GM21619 (cell line): ENCODE measurements at regions not wholly inside any gene's neighbourhood (a gene's known extent, or its start where the extent isn't known, plus 50 kb on each side); places are given as distances from the start of the nearest gene placed in this dataset.

Source experiments
- ATAC-seq: cut with Tn5 transposase; IDR thresholded peaks from one replicate; pipeline ENCODE4 v1.9.1; 2021; ENCODE audit not compliant: unreplicated experiment

DNA sequence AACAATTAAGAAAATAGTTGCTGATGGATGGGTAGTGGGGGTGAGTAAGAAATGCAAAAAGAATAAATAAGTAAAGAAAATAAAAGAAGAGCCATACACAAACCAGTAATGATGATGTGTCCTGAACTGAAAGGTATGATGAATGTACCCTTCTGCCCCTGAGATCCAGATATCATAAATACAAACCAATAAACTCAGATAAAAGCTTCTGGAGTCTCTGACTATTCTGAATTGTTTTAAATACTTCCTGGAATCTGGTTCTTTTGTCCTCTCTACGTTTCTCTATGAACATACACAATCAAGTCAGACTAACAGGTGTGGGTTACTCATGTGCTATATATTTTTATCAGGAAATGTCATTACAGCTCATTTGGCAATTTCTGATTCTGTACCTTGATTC lies 153.4 kb downstream of the PPP1R2C start:
- no peak for ATAC-seq

GRCh38 chrX:42619068-42619467 lies 158.9 kb downstream of the PPP1R2C start:
- no peak for ATAC-seq

DNA sequence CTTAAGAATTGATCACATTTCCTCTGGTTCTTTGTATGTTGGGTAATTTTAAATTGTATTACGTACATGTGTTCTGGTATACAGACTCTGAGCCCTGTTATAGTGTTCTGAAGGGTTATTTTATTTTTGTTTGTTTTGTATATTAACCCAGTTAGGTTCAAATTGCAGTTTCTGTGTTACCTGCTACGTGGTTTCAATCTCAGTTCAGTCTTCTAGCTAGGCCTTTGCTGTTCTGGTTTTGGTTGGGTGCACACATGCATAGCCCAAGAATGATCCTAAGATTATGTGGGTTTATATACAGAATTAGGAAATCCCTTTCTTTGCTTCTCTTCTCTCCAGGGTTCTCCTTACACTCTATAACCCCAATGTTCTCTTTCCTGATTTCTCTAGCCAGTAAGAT lies 161.0 kb downstream of the PPP1R2C start:
- ATAC-seq: peak; percentile 50

DNA sequence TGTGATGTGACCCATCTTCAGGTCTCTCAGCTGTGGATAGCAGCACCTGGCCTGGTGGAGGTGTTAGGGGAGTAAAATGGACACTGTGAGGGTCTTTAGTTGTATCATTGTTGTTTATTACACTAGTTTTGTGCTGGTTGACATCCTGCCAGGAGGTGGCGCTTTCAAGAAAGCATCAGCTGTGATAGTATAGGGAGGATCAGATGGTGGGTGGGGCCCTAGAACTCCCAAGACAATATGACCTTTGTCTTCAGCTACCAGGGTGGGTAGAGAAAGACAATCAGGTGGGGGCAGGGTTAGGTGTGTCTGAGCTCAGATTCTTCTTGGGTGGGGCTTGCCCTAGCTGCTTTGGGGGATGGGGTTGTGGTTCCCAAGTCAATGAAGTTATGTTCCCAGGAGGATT lies 162.8 kb downstream of the PPP1R2C start:
- no peak for ATAC-seq

- no peak for ATAC-seq
Observed at GRCh38 chrX:42606591-42606990, 171.4 kb downstream of the PPP1R2C start.

DNA sequence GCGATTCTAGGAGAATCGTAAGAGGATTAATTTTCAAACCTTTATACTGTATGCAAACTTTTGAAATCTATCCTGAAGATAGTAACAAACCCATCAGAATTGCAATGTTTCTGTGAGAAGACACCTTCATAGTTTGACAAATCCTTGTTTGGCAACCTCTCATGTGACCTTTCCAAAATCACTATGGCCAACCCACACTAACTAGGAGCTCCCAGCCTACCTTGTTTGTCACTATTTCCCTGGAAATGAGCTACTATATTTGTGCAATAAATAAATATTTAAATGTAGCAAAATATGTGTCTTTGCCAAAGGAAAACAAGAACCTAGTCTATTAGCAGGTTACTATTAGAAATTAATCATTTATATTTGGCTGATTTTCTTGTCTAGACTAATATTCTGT lies 173.7 kb downstream of the PPP1R2C start:
- ATAC-seq: no peak

- no peak for ATAC-seq
Observed at GRCh38 chrX:42603016-42603415, 174.9 kb downstream of the PPP1R2C start.

DNA sequence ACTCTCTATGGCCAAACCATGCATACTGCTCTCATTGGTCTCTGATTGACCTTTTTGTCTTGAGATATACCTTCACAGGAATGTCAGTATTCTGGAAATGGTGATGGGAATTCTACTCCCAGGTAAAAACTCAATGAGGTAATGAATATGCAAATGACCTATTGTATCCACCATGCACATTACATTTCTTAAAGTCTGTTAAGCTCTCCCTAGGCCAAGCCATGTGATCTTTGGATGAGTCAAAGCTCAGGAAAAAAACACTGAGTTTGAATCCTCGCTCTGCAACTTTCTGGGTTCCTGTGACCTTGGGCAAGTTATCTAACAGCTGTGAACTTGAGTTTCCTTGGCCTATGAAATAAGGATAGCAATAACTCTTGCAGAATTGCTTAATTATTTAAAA lies 175.4 kb downstream of the PPP1R2C start:
- no peak for ATAC-seq

- no peak for ATAC-seq
Observed at GRCh38 chrX:42602136-42602535, 175.8 kb downstream of the PPP1R2C start.

DNA sequence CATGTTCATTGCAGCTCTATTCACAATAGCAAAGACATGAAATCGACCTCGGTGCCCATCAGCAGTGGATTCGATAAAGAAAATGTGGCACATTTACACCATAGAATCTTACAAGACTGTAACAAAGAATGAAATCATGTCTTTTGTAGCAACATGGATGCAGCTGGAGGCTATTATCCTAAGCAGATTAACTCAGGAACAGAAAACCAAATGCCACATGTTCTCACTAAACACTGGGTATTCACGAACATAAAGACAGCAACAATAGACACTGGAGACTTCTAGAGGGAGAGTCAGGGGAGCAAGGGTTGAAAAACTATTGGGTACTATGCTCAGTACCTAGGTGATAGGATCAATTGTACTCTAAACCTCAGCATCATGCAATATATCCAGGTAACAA lies 180.5 kb downstream of the PPP1R2C start:
- ATAC-seq: no peak

- ATAC-seq: no peak
Observed at GRCh38 chrX:42585842-42586621, 191.9 kb downstream of the PPP1R2C start.

DNA sequence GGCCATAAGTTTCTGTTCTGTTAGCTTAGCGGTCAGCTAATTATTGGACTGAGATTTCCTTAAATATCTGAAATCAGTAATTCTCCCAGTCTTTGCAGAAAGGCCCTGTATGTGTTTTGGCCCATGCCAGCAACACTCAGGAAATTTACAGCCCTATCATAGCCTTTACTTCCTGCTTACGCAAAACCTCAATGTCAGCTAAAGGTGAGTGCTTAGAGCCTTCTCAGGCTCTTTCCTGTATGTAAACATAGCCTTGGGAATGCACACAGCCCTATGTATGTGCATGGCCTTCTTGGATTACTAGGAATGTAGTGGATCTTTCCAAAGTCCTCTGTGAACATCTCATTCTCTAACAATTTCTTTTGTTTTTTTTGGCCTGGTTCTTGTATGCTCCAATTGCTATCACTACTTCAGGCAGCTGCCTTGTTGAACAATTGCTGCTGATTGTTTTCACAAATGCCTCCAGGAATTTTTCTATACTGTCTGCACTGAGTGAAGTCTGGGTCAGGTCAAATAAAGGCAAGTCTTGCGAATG lies 200.0 kb downstream of the PPP1R2C start:
- no peak for ATAC-seq

DNA sequence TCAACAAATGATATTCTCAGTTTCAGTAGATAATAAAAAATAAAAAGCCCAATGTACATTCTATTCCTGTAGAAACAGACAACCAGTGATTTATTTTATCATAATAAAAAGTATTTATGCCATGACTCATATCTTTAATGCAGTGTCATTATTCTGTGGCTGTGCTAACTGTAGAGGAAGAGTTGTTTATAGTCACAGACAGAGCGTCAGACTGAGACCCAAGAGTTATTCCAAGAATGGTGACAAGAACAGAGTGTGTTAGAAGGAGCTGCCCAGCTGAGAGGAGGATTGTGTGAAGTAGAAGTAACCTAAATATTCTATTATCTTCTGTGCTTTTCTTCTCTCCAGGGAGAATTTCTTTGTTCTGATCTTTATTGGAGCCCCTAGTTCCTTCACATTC lies 210.7 kb downstream of the PPP1R2C start:
- ATAC-seq: no peak

DNA sequence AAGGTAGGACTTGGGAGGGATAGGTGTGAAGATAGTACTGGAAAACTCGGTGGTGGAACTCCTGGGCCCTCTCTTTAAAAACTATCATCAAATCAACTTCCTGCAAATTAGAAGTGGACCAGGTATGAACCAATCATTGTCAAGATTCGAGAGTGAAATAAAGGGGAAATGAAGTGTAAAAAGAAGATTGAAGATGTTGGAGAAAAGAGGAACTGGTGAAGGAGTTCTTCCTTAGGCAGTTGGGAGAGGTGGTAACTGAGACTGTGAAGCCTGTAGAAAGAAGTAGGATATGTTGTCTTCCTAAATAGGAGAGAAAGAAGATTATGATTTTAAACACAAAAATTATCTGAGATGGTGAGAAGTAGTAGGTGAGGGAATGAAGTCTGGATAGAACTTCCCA lies 212.2 kb downstream of the PPP1R2C start:
- no peak for ATAC-seq

GRCh38 chrX:42546800-42547199 lies 231.2 kb downstream of the PPP1R2C start:
- no peak for ATAC-seq

GRCh38 chrX:42544883-42545282 lies 233.1 kb downstream of the PPP1R2C start:
- ATAC-seq: no peak

GRCh38 chrX:42541554-42541953 lies 236.4 kb downstream of the PPP1R2C start:
- ATAC-seq: no peak

DNA sequence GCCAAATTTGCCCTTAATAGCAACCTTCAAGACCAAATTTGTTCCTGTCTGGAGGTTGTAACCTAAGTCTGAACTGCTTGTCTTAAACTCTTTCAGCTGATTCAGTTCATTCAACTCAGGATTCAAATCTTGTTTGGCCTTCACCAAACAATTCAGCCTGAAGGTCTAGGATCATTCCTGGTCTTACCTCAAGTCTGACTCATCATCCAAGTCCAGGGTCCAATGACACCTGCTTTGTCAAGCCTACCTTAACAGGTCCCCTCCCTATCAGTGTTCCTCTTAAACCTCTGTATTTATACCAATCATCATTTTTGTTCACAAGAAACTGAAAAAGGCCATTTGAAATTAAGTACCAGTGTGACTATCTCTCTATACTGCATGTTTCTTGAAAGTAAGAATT lies 237.8 kb downstream of the PPP1R2C start:
- ATAC-seq: no peak

- no peak for ATAC-seq
Observed at GRCh38 chrX:42538405-42538804, 239.6 kb downstream of the PPP1R2C start.

GRCh38 chrX:42536286-42536685 lies 241.7 kb downstream of the PPP1R2C start:
- no peak for ATAC-seq

DNA sequence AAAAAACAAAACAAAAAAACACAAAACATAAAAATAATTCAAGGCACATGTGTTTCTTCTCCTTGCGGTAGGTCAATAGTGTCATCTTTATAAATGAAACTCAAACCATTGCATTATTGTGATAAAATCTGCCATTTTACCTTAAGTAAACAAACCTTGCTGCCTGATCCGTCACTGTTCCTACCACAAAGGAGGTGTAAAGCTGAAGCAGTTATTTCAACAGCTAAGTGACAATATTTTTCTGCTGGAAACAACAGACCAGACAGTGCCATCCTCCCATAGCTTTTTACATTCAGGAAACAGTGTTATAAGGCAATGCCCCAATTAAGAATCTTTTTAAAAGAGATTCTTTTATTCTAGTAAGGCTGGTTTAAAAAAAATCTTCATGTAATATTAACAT lies 242.7 kb downstream of the PPP1R2C start:
- ATAC-seq: no peak

GRCh38 chrX:42533761-42534160 lies 244.2 kb downstream of the PPP1R2C start:
- ATAC-seq: no peak

DNA sequence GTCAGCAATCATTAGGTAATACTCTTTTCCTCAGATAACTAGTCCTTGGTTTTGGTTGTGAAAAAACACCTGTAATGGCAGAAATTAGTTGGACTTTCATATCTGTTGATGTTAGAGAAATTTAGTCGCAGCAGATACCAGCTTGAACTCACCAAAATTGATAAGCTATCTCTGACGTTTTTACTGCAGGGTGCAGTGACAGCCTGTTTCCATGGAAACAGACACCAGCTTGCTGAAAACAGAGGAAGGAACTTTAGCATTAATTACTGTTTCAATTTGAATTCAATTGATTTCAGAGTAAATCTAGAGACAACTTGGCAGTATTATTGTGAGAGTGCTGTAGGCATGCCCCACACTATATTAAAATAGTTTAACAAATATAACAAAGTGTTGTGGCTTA lies 246.5 kb downstream of the PPP1R2C start:
- ATAC-seq: no peak
